Esophagus muscularis mucosa (tissue), 3 donors: ENCODE measurements at regions not wholly inside any gene's neighbourhood (a gene's known extent, or its start where the extent isn't known, plus 50 kb on each side); places are given as distances from the start of the nearest gene placed in this dataset.

Source experiments
- POLR2A ChIP-seq: fragments of 450-650 bp; IDR thresholded peaks from one replicate; pipeline ENCODE4 v1.6.1; 2017; ENCODE audit warnings: antibody characterized with exemption, moderate library complexity, mild to moderate bottlenecking, low read depth
- POLR2AphosphoS5 ChIP-seq, 2 donors: sonication (generic); formaldehyde crosslinking; IDR thresholded peaks; one replicate each; pipeline ENCODE4 v1.6.1; 2017; ENCODE audit warnings: antibody characterized with exemption in 2 of 2
- TF ChIP-seq, protein P1 (sequence below), 3 experiments: fragments of 200-600 bp in 2 of 3; fragments of 450-650 bp in 1 of 3; sonication (generic) in 2 of 3; IDR thresholded peaks; one replicate each; pipeline ENCODE4 v1.5.1; 2017 to 2019; ENCODE audit warnings: antibody characterized with exemption in 3 of 3, mild to moderate bottlenecking in 2 of 3, moderate library complexity in 1 of 3

GRCh38 chr10:2252096-2252495, 514.8 kb upstream of the ADARB2 start:
- no peak for TF ChIP-seq POLR2A
- TF ChIP-seq POLR2AphosphoS5 (IDR thresholded peaks at IDR 0.05) = no peak
- TF ChIP-seq, protein P1, sequence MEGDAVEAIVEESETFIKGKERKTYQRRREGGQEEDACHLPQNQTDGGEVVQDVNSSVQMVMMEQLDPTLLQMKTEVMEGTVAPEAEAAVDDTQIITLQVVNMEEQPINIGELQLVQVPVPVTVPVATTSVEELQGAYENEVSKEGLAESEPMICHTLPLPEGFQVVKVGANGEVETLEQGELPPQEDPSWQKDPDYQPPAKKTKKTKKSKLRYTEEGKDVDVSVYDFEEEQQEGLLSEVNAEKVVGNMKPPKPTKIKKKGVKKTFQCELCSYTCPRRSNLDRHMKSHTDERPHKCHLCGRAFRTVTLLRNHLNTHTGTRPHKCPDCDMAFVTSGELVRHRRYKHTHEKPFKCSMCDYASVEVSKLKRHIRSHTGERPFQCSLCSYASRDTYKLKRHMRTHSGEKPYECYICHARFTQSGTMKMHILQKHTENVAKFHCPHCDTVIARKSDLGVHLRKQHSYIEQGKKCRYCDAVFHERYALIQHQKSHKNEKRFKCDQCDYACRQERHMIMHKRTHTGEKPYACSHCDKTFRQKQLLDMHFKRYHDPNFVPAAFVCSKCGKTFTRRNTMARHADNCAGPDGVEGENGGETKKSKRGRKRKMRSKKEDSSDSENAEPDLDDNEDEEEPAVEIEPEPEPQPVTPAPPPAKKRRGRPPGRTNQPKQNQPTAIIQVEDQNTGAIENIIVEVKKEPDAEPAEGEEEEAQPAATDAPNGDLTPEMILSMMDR (IDR thresholded peaks at IDR 0.05) = no peak
